ENCODE measurements at regions not wholly inside any gene's neighbourhood (a gene's known extent, or its start where the extent isn't known, plus 50 kb on each side); places are given as distances from the start of the nearest gene placed in this dataset.
"Not testable (repeated sequence)": the region's sequence is repeated elsewhere in the genome, so short reads cannot be mapped to it uniquely, and the experiment has no call there.

DNA sequence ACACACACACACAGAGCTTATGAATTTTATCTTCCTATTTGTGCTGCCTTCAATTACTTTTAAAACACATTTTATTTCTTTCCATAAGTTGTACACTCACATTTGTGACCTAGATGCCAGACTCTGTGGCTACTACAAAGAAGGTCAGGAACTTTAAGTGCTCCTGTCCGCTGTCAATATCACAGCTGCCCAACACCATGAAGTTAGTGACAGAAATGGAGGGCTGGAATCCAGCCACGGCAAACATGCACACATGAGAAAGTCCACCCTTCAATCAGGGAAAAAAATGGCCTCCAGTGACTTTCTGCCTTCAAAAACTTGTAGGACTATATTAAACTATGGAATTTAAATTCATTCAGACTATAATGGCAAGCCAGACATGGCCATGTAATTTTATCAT lies 334.4 kb upstream of the FSTL5 start:
- no peaks in the 10 kb centered on the region for H3K9me3 Mint-ChIP-seq
- H3K36me3 Mint-ChIP-seq: no peaks in the 10 kb centered on the region
- no peak for DNase-seq (ENCODE audit: extremely low spot score, unreplicated experiment)

GRCh38 chr4:162497564-162498167 lies 333.9 kb upstream of the FSTL5 start:
- H3K27ac Mint-ChIP-seq: no peak overlapping the region
- no peak overlapping the region for H3K4me3 Mint-ChIP-seq
- no peaks in the 10 kb centered on the region for H3K4me1 Mint-ChIP-seq (ENCODE audit: unreplicated experiment)
- H3K27me3 Mint-ChIP-seq: peaks cover 2% of the 10 kb centered on the region
- no peak for DNase-seq (ENCODE audit: extremely low spot score, unreplicated experiment)
- H3K36me3 Mint-ChIP-seq: no peaks in the 10 kb centered on the region
- H3K9me3 Mint-ChIP-seq: no peaks in the 10 kb centered on the region
- TF ChIP-seq, protein P1, sequence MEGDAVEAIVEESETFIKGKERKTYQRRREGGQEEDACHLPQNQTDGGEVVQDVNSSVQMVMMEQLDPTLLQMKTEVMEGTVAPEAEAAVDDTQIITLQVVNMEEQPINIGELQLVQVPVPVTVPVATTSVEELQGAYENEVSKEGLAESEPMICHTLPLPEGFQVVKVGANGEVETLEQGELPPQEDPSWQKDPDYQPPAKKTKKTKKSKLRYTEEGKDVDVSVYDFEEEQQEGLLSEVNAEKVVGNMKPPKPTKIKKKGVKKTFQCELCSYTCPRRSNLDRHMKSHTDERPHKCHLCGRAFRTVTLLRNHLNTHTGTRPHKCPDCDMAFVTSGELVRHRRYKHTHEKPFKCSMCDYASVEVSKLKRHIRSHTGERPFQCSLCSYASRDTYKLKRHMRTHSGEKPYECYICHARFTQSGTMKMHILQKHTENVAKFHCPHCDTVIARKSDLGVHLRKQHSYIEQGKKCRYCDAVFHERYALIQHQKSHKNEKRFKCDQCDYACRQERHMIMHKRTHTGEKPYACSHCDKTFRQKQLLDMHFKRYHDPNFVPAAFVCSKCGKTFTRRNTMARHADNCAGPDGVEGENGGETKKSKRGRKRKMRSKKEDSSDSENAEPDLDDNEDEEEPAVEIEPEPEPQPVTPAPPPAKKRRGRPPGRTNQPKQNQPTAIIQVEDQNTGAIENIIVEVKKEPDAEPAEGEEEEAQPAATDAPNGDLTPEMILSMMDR (conservative IDR thresholded peaks at IDR 0.05): peak; percentile 90

More for the DNA sequence above, 334.4 kb upstream of the FSTL5 start:
- H3K4me1 Mint-ChIP-seq (ENCODE audit: unreplicated experiment): no peaks in the 10 kb centered on the region
- no peak overlapping the region for H3K27ac Mint-ChIP-seq
- TF ChIP-seq, protein P1 (conservative IDR thresholded peaks at IDR 0.05): no peak
- H3K27me3 Mint-ChIP-seq: peaks cover 2% of the 10 kb centered on the region
- no peak overlapping the region for H3K4me3 Mint-ChIP-seq

- Mint-ChIP-seq H3K9me3 (no peaks in the 10 kb centered on the region), H3K27ac (no peak overlapping the region), H3K4me3 (no peak overlapping the region), H3K36me3 (no peaks in the 10 kb centered on the region), H3K27me3 (peaks cover 2% of the 10 kb centered on the region), H3K4me1 (ENCODE audit: unreplicated experiment) (no peaks in the 10 kb centered on the region)
- TF ChIP-seq, protein P1 (conservative IDR thresholded peaks at IDR 0.05): no peak
- DNase-seq (ENCODE audit: extremely low spot score, unreplicated experiment): no peak
Measured at GRCh38 chr4:162494935-162495334, 331.1 kb upstream of the FSTL5 start.

DNA sequence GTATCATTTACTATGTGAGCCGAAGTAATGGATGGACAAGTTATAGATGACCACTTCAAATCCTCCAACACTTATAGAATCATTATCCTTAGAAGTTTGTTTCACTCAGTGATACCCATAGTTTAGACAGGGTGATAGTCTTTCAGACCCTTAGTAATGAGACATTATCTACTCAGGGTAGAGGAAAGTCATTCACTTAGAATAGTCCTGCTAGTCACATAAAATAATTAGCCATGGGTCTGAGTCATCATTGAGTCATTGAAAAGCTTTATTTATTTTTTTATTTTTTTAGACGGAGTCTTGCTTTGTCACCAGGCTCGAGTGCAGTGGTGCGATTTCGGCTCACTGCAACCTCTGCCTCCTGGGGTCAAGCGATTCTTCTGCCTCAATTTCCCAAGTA lies 321.7 kb upstream of the FSTL5 start:
- TF ChIP-seq, protein P1 (conservative IDR thresholded peaks at IDR 0.05): no peak
- no peak overlapping the region for H3K4me3 Mint-ChIP-seq

DNA sequence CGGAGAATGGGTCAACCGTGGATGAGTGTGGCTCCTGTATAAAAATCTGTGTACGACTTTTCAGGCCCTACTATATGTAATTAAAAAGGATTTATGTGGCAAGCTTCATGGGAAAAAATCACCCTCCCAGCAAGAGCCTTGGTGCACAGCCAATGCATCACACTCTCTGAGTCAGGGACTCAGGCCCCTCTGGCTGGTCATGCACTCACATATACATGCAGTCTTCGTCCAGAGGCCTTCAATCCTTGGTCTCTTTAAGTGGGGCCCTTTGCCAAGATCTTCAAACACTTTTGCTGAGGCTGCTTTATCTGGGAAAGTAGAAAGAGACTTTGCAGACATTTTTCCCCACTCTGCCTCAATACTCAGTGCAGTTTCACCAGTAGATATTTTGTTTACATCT lies 311.4 kb upstream of the FSTL5 start:
- Mint-ChIP-seq H3K4me1 (ENCODE audit: unreplicated experiment) (no peaks in the 10 kb centered on the region), H3K36me3 (no peaks in the 10 kb centered on the region), H3K27me3 (no peaks in the 10 kb centered on the region), H3K27ac (no peak overlapping the region), H3K9me3 (no peaks in the 10 kb centered on the region), H3K4me3 (no peak overlapping the region)
- DNase-seq (ENCODE audit: extremely low spot score, unreplicated experiment): no peak
- TF ChIP-seq, protein P1 (conservative IDR thresholded peaks at IDR 0.05): no peak

More for the DNA sequence above, 321.7 kb upstream of the FSTL5 start:
- Mint-ChIP-seq H3K27ac (no peak overlapping the region), H3K9me3 (peaks cover 4% of the 10 kb centered on the region), H3K4me1 (ENCODE audit: unreplicated experiment) (no peaks in the 10 kb centered on the region), H3K36me3 (no peaks in the 10 kb centered on the region), H3K27me3 (no peaks in the 10 kb centered on the region)
- DNase-seq (ENCODE audit: extremely low spot score, unreplicated experiment): no peak

DNA sequence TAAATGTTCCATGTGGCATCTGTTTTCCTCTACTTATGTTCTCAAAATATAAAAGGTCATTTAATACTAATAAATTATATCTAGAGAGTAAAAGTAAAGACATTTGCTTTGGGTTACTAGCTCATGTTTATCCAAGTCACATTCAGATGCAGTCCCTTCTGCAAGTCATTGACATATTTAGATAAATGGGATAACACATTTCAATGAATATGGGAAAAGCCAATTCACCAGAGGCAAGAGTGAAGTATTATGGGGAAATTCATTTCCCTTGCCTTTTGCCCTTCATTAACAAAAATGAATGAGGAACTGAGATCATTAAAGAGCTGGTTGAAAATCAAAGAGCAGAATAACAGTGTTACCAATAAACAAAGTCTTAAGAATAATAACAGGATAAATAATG lies 306.2 kb upstream of the FSTL5 start:
- Mint-ChIP-seq H3K4me3 (no peak overlapping the region), H3K4me1 (ENCODE audit: unreplicated experiment) (no peaks in the 10 kb centered on the region), H3K27ac (no peak overlapping the region), H3K27me3 (no peaks in the 10 kb centered on the region), H3K9me3 (no peaks in the 10 kb centered on the region), H3K36me3 (no peaks in the 10 kb centered on the region)
- TF ChIP-seq, protein P1 (conservative IDR thresholded peaks at IDR 0.05): no peak
- DNase-seq (ENCODE audit: extremely low spot score, unreplicated experiment): no peak

DNA sequence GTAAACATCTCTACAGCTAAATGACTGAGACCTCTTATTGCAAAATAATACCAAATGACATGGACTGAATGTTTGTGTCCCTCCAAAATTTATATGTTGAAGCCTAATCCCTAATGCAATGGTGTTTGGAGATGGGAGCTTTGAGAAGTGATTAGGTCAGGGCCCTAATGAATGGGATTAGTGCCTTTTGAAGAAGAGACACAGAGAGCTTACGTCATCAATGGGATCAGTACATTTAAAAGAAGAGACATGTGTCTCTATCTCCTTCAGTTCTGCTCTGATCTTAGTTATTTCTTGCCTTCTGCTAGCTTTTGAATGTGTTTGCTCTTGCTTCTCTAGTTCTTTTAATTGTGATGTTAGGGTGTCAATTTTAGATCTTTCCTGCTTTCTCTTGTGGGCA lies 301.6 kb upstream of the FSTL5 start:
- not testable (repeated sequence) for H3K9me3 Mint-ChIP-seq; H3K27ac Mint-ChIP-seq; H3K4me1 Mint-ChIP-seq (ENCODE audit: unreplicated experiment); H3K27me3 Mint-ChIP-seq; H3K36me3 Mint-ChIP-seq; DNase-seq (ENCODE audit: extremely low spot score, unreplicated experiment); H3K4me3 Mint-ChIP-seq

All from type B pancreatic cell (in vitro differentiated cells).